SK-N-MC (cell line): ENCODE measurements at regions not wholly inside any gene's neighbourhood (a gene's known extent, or its start where the extent isn't known, plus 50 kb on each side); places are given as distances from the start of the nearest gene placed in this dataset.

Experiments
- DNase-seq: peaks from one replicate; pipeline ENCODE4 v3.0.0-alpha.2; 2011; ENCODE audit warnings: low read depth, low spot score
- H3K27ac ChIP-seq: fragments of 200-600 bp; sonication (generic); 2 replicates; pipeline ENCODE4 v1.5.1; 2016; ENCODE audit warnings: mixed run types
- H3K36me3 ChIP-seq: fragments of 200-600 bp; sonication (generic); 2 replicates; pipeline ENCODE4 v1.6.1; 2017; ENCODE audit warnings: antibody characterized with exemption, low read length, mixed read lengths; ENCODE audit not compliant: insufficient read depth
- H3K4me3 ChIP-seq: fragments of 200-600 bp; sonication (generic); 2 replicates; pipeline ENCODE4 v1.5.1; 2016
- H3K9ac ChIP-seq: fragments of 200-600 bp; sonication (generic); 2 replicates; pipeline ENCODE4 v1.8.0; 2017; ENCODE audit warnings: mixed run types, mixed read lengths; ENCODE audit not compliant: insufficient read length
- H3K9me3 ChIP-seq: fragments of 200-600 bp; sonication (generic); 2 replicates; pipeline ENCODE4 v1.6.1; 2017; ENCODE audit warnings: low read depth, mild to moderate bottlenecking, antibody characterized with exemption, low read length, moderate library complexity, mixed read lengths
- EZH2 ChIP-seq: fragments of 200-600 bp; sonication (generic); IDR thresholded peaks from one replicate; pipeline ENCODE4 v1.6.1; 2017; ENCODE audit warnings: antibody characterized with exemption
- FOXP2 ChIP-seq: optimal IDR thresholded peaks from 2 replicates; pipeline ENCODE3; 2011; ENCODE audit warnings: mild to moderate bottlenecking, moderate library complexity; ENCODE audit not compliant: insufficient read depth; ENCODE audit errors: extremely low read length, control extremely low read depth
- POLR2AphosphoS5 ChIP-seq: IDR thresholded peaks from 2 replicates; pipeline ENCODE4 v1.6.1; 2012; ENCODE audit warnings: mild to moderate bottlenecking, low read depth, low read length, borderline replicate concordance

GRCh38 chr5:175380701-175381100 is 63.3 kb downstream of the DRD1 start:
- Histone ChIP-seq H3K9ac (no peak overlapping the region), H3K9me3 (0 out of 2 replicates have a peak, but pooled peaks cover 2% of the 10 kb centered on the region), H3K4me3 (no peak overlapping the region), H3K36me3 (peaks cover 6% of the 10 kb centered on the region; the same call in 1 of the 2 replicates), H3K27ac (peak overlapping the region; percentile 49; the same call in 1 of the 2 replicates)
- no peak for DNase-seq
- TF ChIP-seq FOXP2 = no peak
- TF ChIP-seq EZH2 = no peak
- TF ChIP-seq POLR2AphosphoS5 = peak; percentile 66; the same call in 1 of the 2 replicates

- peaks cover 6% of the 10 kb centered on the region; the same call in 1 of the 2 replicates for H3K36me3 ChIP-seq
- H3K27ac ChIP-seq = no peak overlapping the region
- H3K9ac ChIP-seq = no peak overlapping the region
- no peak overlapping the region for H3K4me3 ChIP-seq
- no peak for DNase-seq
- H3K9me3 ChIP-seq = 0 out of 2 replicates have a peak, but pooled peaks cover 2% of the 10 kb centered on the region
- TF ChIP-seq POLR2AphosphoS5 (no peak), EZH2 (no peak), FOXP2 (no peak)
These were observed 64.1 kb downstream of the DRD1 start for GRCh38 chr5:175379867-175380266.

- Histone ChIP-seq H3K36me3 (peaks cover under 1% of the 10 kb centered on the region; the same call in 1 of the 2 replicates), H3K9ac (no peak overlapping the region), H3K9me3 (no peaks in the 10 kb centered on the region), H3K4me3 (peak overlapping the region; percentile 71), H3K27ac (peak overlapping the region; percentile 93)
- TF ChIP-seq FOXP2 (peak; percentile 69), POLR2AphosphoS5 (peak; percentile 90; the same call in 1 of the 2 replicates), EZH2 (no peak)
- DNase-seq = peak; percentile 100
These were observed 65.4 kb downstream of the DRD1 start for GRCh38 chr5:175378444-175379028.

GRCh38 chr5:175377816-175378215 is 66.2 kb downstream of the DRD1 start:
- TF ChIP-seq POLR2AphosphoS5 = no peak
- TF ChIP-seq FOXP2 = no peak
- no peak for TF ChIP-seq EZH2
- DNase-seq = peak; percentile 70
- Histone ChIP-seq H3K27ac (peak overlapping the region; percentile 93), H3K4me3 (peak overlapping the region; percentile 71), H3K9ac (no peak overlapping the region), H3K9me3 (no peaks in the 10 kb centered on the region), H3K36me3 (no peaks in the 10 kb centered on the region)

- H3K9me3 ChIP-seq = no peaks in the 10 kb centered on the region
- no peak overlapping the region for H3K27ac ChIP-seq
- DNase-seq = no peak
- no peak overlapping the region for H3K9ac ChIP-seq
- TF ChIP-seq EZH2 (no peak), FOXP2 (no peak), POLR2AphosphoS5 (no peak)
- no peak overlapping the region for H3K4me3 ChIP-seq
- H3K36me3 ChIP-seq = no peaks in the 10 kb centered on the region
These were observed 69.7 kb downstream of the DRD1 start for GRCh38 chr5:175374166-175374875.

- DNase-seq = no peak
These were observed 78.1 kb downstream of the DRD1 start for GRCh38 chr5:175365866-175366265.

GRCh38 chr5:175363300-175363699 is 80.7 kb downstream of the DRD1 start:
- H3K27ac ChIP-seq = no peak overlapping the region
- no peak for DNase-seq
- no peaks in the 10 kb centered on the region for H3K9me3 ChIP-seq
- H3K4me3 ChIP-seq = no peak overlapping the region
- no peak overlapping the region for H3K9ac ChIP-seq
- no peaks in the 10 kb centered on the region for H3K36me3 ChIP-seq
- no peak for TF ChIP-seq FOXP2

More at GRCh38 chr5:175365866-175366265, 78.1 kb downstream of the DRD1 start:
- Histone ChIP-seq H3K9me3 (no peaks in the 10 kb centered on the region), H3K9ac (no peak overlapping the region), H3K4me3 (no peak overlapping the region), H3K27ac (no peak overlapping the region), H3K36me3 (no peaks in the 10 kb centered on the region)
- TF ChIP-seq FOXP2 (no peak), POLR2AphosphoS5 (no peak), EZH2 (no peak)

- TF ChIP-seq POLR2AphosphoS5 (no peak), EZH2 (no peak), FOXP2 (no peak)
- no peak overlapping the region for H3K4me3 ChIP-seq
- H3K9me3 ChIP-seq = no peaks in the 10 kb centered on the region
- no peak overlapping the region for H3K9ac ChIP-seq
- no peak overlapping the region for H3K27ac ChIP-seq
- DNase-seq = no peak
- no peaks in the 10 kb centered on the region for H3K36me3 ChIP-seq
These were observed 86.0 kb downstream of the DRD1 start for GRCh38 chr5:175357995-175358394.

GRCh38 chr5:175356428-175356827 is 87.6 kb downstream of the DRD1 start:
- TF ChIP-seq EZH2 (no peak), POLR2AphosphoS5 (no peak), FOXP2 (no peak)
- Histone ChIP-seq H3K9ac (no peak overlapping the region), H3K36me3 (no peaks in the 10 kb centered on the region), H3K27ac (no peak overlapping the region), H3K4me3 (no peak overlapping the region), H3K9me3 (no peaks in the 10 kb centered on the region)
- no peak for DNase-seq
